AG08396 (cell line): ENCODE measurements at regions not wholly inside any gene's neighbourhood (a gene's known extent, or its start where the extent isn't known, plus 50 kb on each side); places are given as distances from the start of the nearest gene placed in this dataset.

Experiments used
- DNase-seq: peaks from one replicate; pipeline ENCODE4 v3.0.0; 2012; ENCODE audit warnings: low spot score, mixed read lengths

- DNase-seq: no peak
Observed at GRCh38 chr10:104576611-104577010, 64.5 kb upstream of the SORCS3 start.

GRCh38 chr10:104577163-104577562, 63.9 kb upstream of the SORCS3 start:
- no peak for DNase-seq

GRCh38 chr10:104577861-104578521, 63.1 kb upstream of the SORCS3 start:
- no peak for DNase-seq

- no peak for DNase-seq
Observed at GRCh38 chr10:104578671-104579070, 62.4 kb upstream of the SORCS3 start.

- DNase-seq: no peak
Observed at GRCh38 chr10:104579136-104579535, 62.0 kb upstream of the SORCS3 start.

- DNase-seq: no peak
Observed at GRCh38 chr10:104580321-104580720, 60.8 kb upstream of the SORCS3 start.

- DNase-seq: peak; percentile 72
Observed at GRCh38 chr10:104580774-104581675, 60.1 kb upstream of the SORCS3 start.

- peak; percentile 38 for DNase-seq
Observed at GRCh38 chr10:104581884-104582601, 59.0 kb upstream of the SORCS3 start.

- DNase-seq: no peak
Observed at GRCh38 chr10:104582602-104582951, 58.5 kb upstream of the SORCS3 start.

GRCh38 chr10:104582966-104583365, 58.1 kb upstream of the SORCS3 start:
- no peak for DNase-seq

- DNase-seq: no peak
Observed at GRCh38 chr10:104584541-104584940, 56.5 kb upstream of the SORCS3 start.

GRCh38 chr10:104587751-104588150, 53.3 kb upstream of the SORCS3 start:
- no peak for DNase-seq

GRCh38 chr10:104589431-104589830, 51.7 kb upstream of the SORCS3 start:
- no peak for DNase-seq

- DNase-seq: peak; percentile 31
Observed at GRCh38 chr10:104589871-104590270, 51.2 kb upstream of the SORCS3 start.
